GM12864 (cell line): ENCODE measurements at regions not wholly inside any gene's neighbourhood (a gene's known extent, or its start where the extent isn't known, plus 50 kb on each side); places are given as distances from the start of the nearest gene placed in this dataset.

Experiments used
- DNase-seq: peaks from one replicate; pipeline ENCODE4 v3.0.0-alpha.2; 2011; ENCODE audit warnings: low read depth
- H3K4me3 ChIP-seq: 2 replicates; pipeline ENCODE4 v1.5.1; 2011; ENCODE audit warnings: mild to moderate bottlenecking, low read depth, low read length, control low read depth
- CTCF ChIP-seq: IDR thresholded peaks from 2 replicates; pipeline ENCODE4 v1.5.1; 2011; ENCODE audit warnings: low read depth, mild to moderate bottlenecking, moderate library complexity, low read length, control low read depth, inconsistent platforms; ENCODE audit errors: missing control alignments

GRCh38 chr12:97758194-97758501 lies 295.5 kb downstream of the RMST start:
- no peak for DNase-seq
- H3K4me3 ChIP-seq = no peak overlapping the region
- no peak for TF ChIP-seq CTCF

- TF ChIP-seq CTCF = no peak
- no peak overlapping the region for H3K4me3 ChIP-seq
- DNase-seq = no peak
Measured at GRCh38 chr12:97758586-97758985, 296.0 kb downstream of the RMST start.

- no peak for TF ChIP-seq CTCF
- no peak overlapping the region for H3K4me3 ChIP-seq
- no peak for DNase-seq
Measured at GRCh38 chr12:97760601-97761000, 298.0 kb downstream of the RMST start.

- no peak for TF ChIP-seq CTCF
- H3K4me3 ChIP-seq = no peak overlapping the region
- no peak for DNase-seq
Measured at GRCh38 chr12:97763113-97763512, 300.5 kb downstream of the RMST start.

GRCh38 chr12:97764700-97765099 lies 302.1 kb downstream of the RMST start:
- no peak for TF ChIP-seq CTCF
- H3K4me3 ChIP-seq = no peak overlapping the region
- DNase-seq = no peak

GRCh38 chr12:97767347-97767746 lies 304.7 kb downstream of the RMST start:
- no peak for DNase-seq
- no peak overlapping the region for H3K4me3 ChIP-seq
- no peak for TF ChIP-seq CTCF

GRCh38 chr12:97778111-97778510 lies 315.5 kb downstream of the RMST start:
- DNase-seq = no peak
- TF ChIP-seq CTCF = no peak
- H3K4me3 ChIP-seq = no peak overlapping the region
